Neural cell (in vitro differentiated cells): ENCODE measurements at regions not wholly inside any gene's neighbourhood (a gene's known extent, or its start where the extent isn't known, plus 50 kb on each side); places are given as distances from the start of the nearest gene placed in this dataset.

ENCODE experiments used
- H2AFZ ChIP-seq: fragments of 200-600, 300-800 bp; sonication (generic), shearing (Covaris generic); 2 replicates; pipeline ENCODE4 v1.6.0; 2014; ENCODE audit warnings: low read depth, mild to moderate bottlenecking, antibody characterized with exemption, low read length, moderate library complexity
- H3F3A ChIP-seq: fragments of 200-600 bp; shearing (Covaris generic); 2 replicates; pipeline ENCODE4 v1.6.1; 2016; ENCODE audit warnings: mild to moderate bottlenecking, moderate library complexity, mixed read lengths, antibody characterized with exemption, low read length; ENCODE audit not compliant: insufficient read depth, poor library complexity, severe bottlenecking
- H3K27ac ChIP-seq: fragments of 200-600, 300-800 bp; sonication (generic), shearing (Covaris generic); 2 replicates; pipeline ENCODE4 v1.5.1; 2014; ENCODE audit warnings: mild to moderate bottlenecking, low read length, moderate library complexity
- H3K27me3 ChIP-seq: fragments of 300-800, 200-600 bp; sonication (generic), shearing (Covaris generic); 2 replicates; pipeline ENCODE4 v1.6.0; 2014; ENCODE audit warnings: mild to moderate bottlenecking, low read depth, low read length, moderate library complexity; ENCODE audit not compliant: insufficient read depth
- H3K36me3 ChIP-seq: fragments of 300-800, 200-600 bp; sonication (generic), shearing (Covaris generic); 2 replicates; pipeline ENCODE4 v1.5.1; 2014; ENCODE audit warnings: mild to moderate bottlenecking, antibody characterized with exemption, low read length, moderate library complexity; ENCODE audit not compliant: insufficient read depth
- H3K4me2 ChIP-seq: fragments of 300-800, 200-600 bp; sonication (generic), shearing (Covaris generic); 2 replicates; pipeline ENCODE4 v1.6.0; 2014; ENCODE audit warnings: mild to moderate bottlenecking, low read length
- H3K4me3 ChIP-seq: fragments of 300-800, 200-600 bp; sonication (generic), shearing (Covaris generic); 2 replicates; pipeline ENCODE4 v1.5.1; 2014; ENCODE audit warnings: mild to moderate bottlenecking, low read length, moderate library complexity
- H3K79me2 ChIP-seq: fragments of 200-600 bp; shearing (Covaris generic); replicated peaks from 2 replicates; pipeline ENCODE4 v1.6.0; 2014; ENCODE audit warnings: mild to moderate bottlenecking, low read length, moderate library complexity; ENCODE audit not compliant: insufficient read depth
- H3K9ac ChIP-seq: fragments of 300-800, 200-600 bp; sonication (generic), shearing (Covaris generic); 2 replicates; pipeline ENCODE4 v1.6.1; 2016; ENCODE audit warnings: mild to moderate bottlenecking, low read length, mixed read lengths
- H3K9me2 ChIP-seq: fragments of 200-600 bp; shearing (Covaris generic); 2 replicates; pipeline ENCODE4 v1.6.1; 2016; ENCODE audit warnings: mild to moderate bottlenecking, low read length, mixed read lengths; ENCODE audit not compliant: insufficient read depth
- H3K9me3 ChIP-seq: fragments of 200-600, 300-800 bp; sonication (generic), shearing (Covaris generic); 2 replicates; pipeline ENCODE4 v1.6.1; 2016; ENCODE audit warnings: mild to moderate bottlenecking, mixed run types, low read length, moderate library complexity, mixed read lengths
- H4K20me1 ChIP-seq: fragments of 200-600 bp; shearing (Covaris generic); 2 replicates; pipeline ENCODE4 v1.6.1; 2016; ENCODE audit warnings: mild to moderate bottlenecking, mixed run types; ENCODE audit not compliant: insufficient read depth
- CTCF ChIP-seq: fragments of 450-650 bp; IDR thresholded peaks from 2 replicates; pipeline ENCODE4 v1.5.1; 2014; ENCODE audit warnings: antibody characterized with exemption, mild to moderate bottlenecking, moderate library complexity; ENCODE audit not compliant: poor library complexity, severe bottlenecking
- EP300 ChIP-seq: fragments of 450-650 bp; conservative IDR thresholded peaks from 2 replicates; pipeline ENCODE4 v1.6.1; 2014; ENCODE audit warnings: antibody characterized with exemption, mild to moderate bottlenecking, moderate library complexity; ENCODE audit not compliant: poor library complexity, severe bottlenecking
- EZH2 ChIP-seq: fragments of 200-600, 300-800 bp; shearing (Covaris generic), sonication (generic); IDR thresholded peaks from 2 replicates; pipeline ENCODE4 v1.6.1; 2014; ENCODE audit warnings: antibody characterized with exemption, low read length, borderline replicate concordance, mild to moderate bottlenecking; ENCODE audit not compliant: insufficient read depth, poor library complexity, severe bottlenecking
- MXI1 ChIP-seq: fragments of 450-650 bp; conservative IDR thresholded peaks from 2 replicates; pipeline ENCODE4 v1.6.1; 2014; ENCODE audit warnings: antibody characterized with exemption, mild to moderate bottlenecking; ENCODE audit not compliant: poor library complexity, severe bottlenecking
- POLR2AphosphoS5 ChIP-seq: IDR thresholded peaks from 2 replicates; pipeline ENCODE4 v1.6.1; 2012
- RAD21 ChIP-seq: fragments of 450-650 bp; conservative IDR thresholded peaks from 2 replicates; pipeline ENCODE4 v1.6.1; 2014; ENCODE audit warnings: antibody characterized with exemption, mild to moderate bottlenecking, moderate library complexity
- REST ChIP-seq: IDR thresholded peaks from 2 replicates; pipeline ENCODE4 v1.6.1; 2012; ENCODE audit warnings: borderline replicate concordance
- SMC3 ChIP-seq: fragments of 450-650 bp; conservative IDR thresholded peaks from 2 replicates; pipeline ENCODE4 v1.6.1; 2014; ENCODE audit warnings: antibody characterized with exemption, mild to moderate bottlenecking, moderate library complexity; ENCODE audit not compliant: poor library complexity
- TAF1 ChIP-seq: IDR thresholded peaks from 2 replicates; pipeline ENCODE4 v1.6.1; 2012; ENCODE audit warnings: low read depth

GRCh38 chr2:81462420-81462819, 1157.9 kb upstream of the LRRTM1 start:
- H3F3A ChIP-seq = no peaks in the 10 kb centered on the region
- no peak overlapping the region for H3K27ac ChIP-seq
- no peaks in the 10 kb centered on the region for H4K20me1 ChIP-seq
- TF ChIP-seq POLR2AphosphoS5 = no peak
- TF ChIP-seq CTCF = no peak
- TF ChIP-seq SMC3 = no peak
- TF ChIP-seq RAD21 = no peak
- TF ChIP-seq MXI1 = no peak
- no peak for TF ChIP-seq EP300
- no peak for TF ChIP-seq TAF1
- TF ChIP-seq REST = no peak
- no peak for TF ChIP-seq EZH2
- no peak overlapping the region for H2AFZ ChIP-seq
- H3K4me3 ChIP-seq = no peak overlapping the region
- no peaks in the 10 kb centered on the region for H3K9me2 ChIP-seq
- no peak overlapping the region for H3K9ac ChIP-seq
- no peaks in the 10 kb centered on the region for H3K27me3 ChIP-seq
- H3K36me3 ChIP-seq = no peaks in the 10 kb centered on the region
- H3K79me2 ChIP-seq = no peaks in the 10 kb centered on the region
- no peak overlapping the region for H3K4me2 ChIP-seq
- H3K9me3 ChIP-seq = peaks cover 3% of the 10 kb centered on the region

- Histone ChIP-seq H4K20me1 (no peaks in the 10 kb centered on the region), H3K27ac (no peak overlapping the region), H3K9me2 (no peaks in the 10 kb centered on the region), H3K27me3 (no peaks in the 10 kb centered on the region), H3K4me3 (no peak overlapping the region), H3K36me3 (no peaks in the 10 kb centered on the region), H3K9me3 (no peaks in the 10 kb centered on the region), H2AFZ (no peak overlapping the region), H3F3A (no peaks in the 10 kb centered on the region), H3K79me2 (no peaks in the 10 kb centered on the region), H3K4me2 (no peak overlapping the region), H3K9ac (no peak overlapping the region)
- TF ChIP-seq POLR2AphosphoS5 (no peak), TAF1 (no peak), REST (no peak), EP300 (no peak), RAD21 (no peak), CTCF (no peak), EZH2 (no peak), SMC3 (no peak), MXI1 (no peak)
Measured at GRCh38 chr2:81445176-81445575, 1140.6 kb upstream of the LRRTM1 start.
